HEK293T (cell line): ENCODE measurements at regions not wholly inside any gene's neighbourhood (a gene's known extent, or its start where the extent isn't known, plus 50 kb on each side); places are given as distances from the start of the nearest gene placed in this dataset.

Source experiments
- ARNT ChIP-seq: fragments of 450-650 bp; IDR thresholded peaks from 2 replicates; pipeline ENCODE4 v1.6.1; 2017; ENCODE audit warnings: mild to moderate bottlenecking
- BHLHE40 ChIP-seq: fragments of 450-650 bp; IDR thresholded peaks from 2 replicates; pipeline ENCODE4 v1.6.1; 2016; ENCODE audit warnings: mild to moderate bottlenecking, moderate library complexity, borderline replicate concordance
- CTBP1 ChIP-seq: fragments of 450-650 bp; IDR thresholded peaks from 2 replicates; pipeline ENCODE4 v1.6.1; 2016; ENCODE audit warnings: borderline replicate concordance
- FOXA1 ChIP-seq: fragments of 450-650 bp; IDR thresholded peaks from 2 replicates; pipeline ENCODE4 v1.6.1; 2016; ENCODE audit warnings: mild to moderate bottlenecking
- FOXM1 ChIP-seq: fragments of 450-650 bp; IDR thresholded peaks from 2 replicates; pipeline ENCODE4 v1.6.1; 2017; ENCODE audit warnings: mild to moderate bottlenecking, borderline replicate concordance
- L3MBTL2 ChIP-seq: fragments of 450-650 bp; conservative IDR thresholded peaks from 2 replicates; pipeline ENCODE4 v1.6.1; 2016; ENCODE audit warnings: mild to moderate bottlenecking
- LEF1 ChIP-seq: fragments of 450-650 bp; IDR thresholded peaks from 2 replicates; pipeline ENCODE4 v1.6.1; 2017; ENCODE audit warnings: mild to moderate bottlenecking, borderline replicate concordance
- NFRKB ChIP-seq: fragments of 450-650 bp; IDR thresholded peaks from 2 replicates; pipeline ENCODE4 v1.6.1; 2016; ENCODE audit warnings: mild to moderate bottlenecking, moderate library complexity
- SP1 ChIP-seq: fragments of 450-650 bp; IDR thresholded peaks from 2 replicates; pipeline ENCODE4 v1.6.1; 2017
- SUZ12 ChIP-seq: fragments of 450-650 bp; IDR thresholded peaks from 2 replicates; pipeline ENCODE4 v1.6.1; 2016; ENCODE audit warnings: mild to moderate bottlenecking
- TARDBP ChIP-seq: fragments of 450-650 bp; IDR thresholded peaks from 2 replicates; pipeline ENCODE4 v1.6.1; 2016
- TF ChIP-seq, protein P1 (sequence below): fragments of 450-650 bp; IDR thresholded peaks from 2 replicates; pipeline ENCODE4 v1.6.1; 2016

DNA sequence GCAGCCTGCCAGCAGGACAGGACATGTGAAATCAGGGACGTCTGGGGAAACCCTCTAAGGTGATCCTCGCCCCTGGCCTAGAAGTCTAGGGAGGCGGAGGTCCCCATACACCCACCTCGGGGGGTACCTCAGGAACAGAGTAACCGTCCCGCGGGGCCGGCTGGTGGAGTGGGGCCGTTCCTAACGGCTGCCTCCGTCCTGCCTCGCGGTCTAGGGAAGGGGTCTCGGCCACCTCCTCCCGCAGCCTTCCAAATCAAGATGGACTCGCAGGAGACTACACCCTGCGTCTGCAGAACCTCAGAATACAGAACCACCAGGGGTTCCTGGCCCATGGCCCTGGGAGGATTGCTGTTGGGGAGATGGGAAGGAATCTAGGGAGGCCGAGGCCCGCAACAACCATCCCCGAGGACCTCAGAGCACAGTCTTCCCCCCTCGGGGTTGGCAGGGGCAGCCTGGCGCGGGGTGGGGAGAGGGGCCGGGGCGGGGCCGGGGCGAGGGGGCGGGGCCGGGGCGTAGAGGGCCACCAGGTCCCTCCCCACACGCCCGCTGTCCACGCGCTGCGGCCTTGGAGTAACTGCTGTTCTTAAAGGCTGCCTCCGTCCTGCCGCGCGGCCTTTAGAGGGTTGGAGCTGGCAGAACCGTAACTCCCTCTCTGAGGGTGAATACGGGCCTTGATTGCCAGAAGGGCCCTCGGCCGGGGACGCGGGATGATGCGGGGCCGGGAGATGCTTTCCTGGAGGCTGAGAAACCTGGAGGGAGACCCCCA is 89.0 kb upstream of the MLN start:
- TF ChIP-seq SUZ12 (no peak), NFRKB (no peak), TARDBP (no peak), ARNT (no peak), FOXM1 (no peak), BHLHE40 (no peak), LEF1 (no peak), FOXA1 (no peak), L3MBTL2 (no peak), CTBP1 (no peak), SP1 (no peak)
- TF ChIP-seq, protein P1, sequence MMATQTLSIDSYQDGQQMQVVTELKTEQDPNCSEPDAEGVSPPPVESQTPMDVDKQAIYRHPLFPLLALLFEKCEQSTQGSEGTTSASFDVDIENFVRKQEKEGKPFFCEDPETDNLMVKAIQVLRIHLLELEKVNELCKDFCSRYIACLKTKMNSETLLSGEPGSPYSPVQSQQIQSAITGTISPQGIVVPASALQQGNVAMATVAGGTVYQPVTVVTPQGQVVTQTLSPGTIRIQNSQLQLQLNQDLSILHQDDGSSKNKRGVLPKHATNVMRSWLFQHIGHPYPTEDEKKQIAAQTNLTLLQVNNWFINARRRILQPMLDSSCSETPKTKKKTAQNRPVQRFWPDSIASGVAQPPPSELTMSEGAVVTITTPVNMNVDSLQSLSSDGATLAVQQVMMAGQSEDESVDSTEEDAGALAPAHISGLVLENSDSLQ = no peak
